ENCODE measurements at regions not wholly inside any gene's neighbourhood (a gene's known extent, or its start where the extent isn't known, plus 50 kb on each side); places are given as distances from the start of the nearest gene placed in this dataset.

GRCh38 chr22:48459859-48460823, 1367.5 kb downstream of the BRD1 start:
- in situ Hi-C loops (cut with HindIII; ENCODE audit: low pct_unique_long_range_greater_than_20kb, low sequenced_read_pairs) = no loop called here
- TF ChIP-seq CTCF (IDR thresholded peaks at IDR 0.05) (no peak), POLR2AphosphoS5 (IDR thresholded peaks at IDR 0.05; ENCODE audit: low read depth, low read length) (no peak), REST (IDR thresholded peaks at IDR 0.05; ENCODE audit: insufficient read depth in 1 of 2, low read depth in 2 of 2, low read length in 1 of 2) (no peak), TCF7L2 (IDR thresholded peaks at IDR 0.05; ENCODE audit: low read depth, low read length) (no peak), SIN3A (IDR thresholded peaks at IDR 0.05; ENCODE audit: borderline replicate concordance, insufficient read depth, low read depth, low read length) (no peak)
- ChIA-PET CTCF (no interaction called here), POLR2A (interaction anchor here (0.6 kb wide), 1 partner anchor 51 kb away, joined by 3 read pairs; no protein-coding TSS in a partner anchor)
- intact Hi-C loops (cut with micrococcal nuclease; ENCODE audit: unreplicated experiment) = no loop called here
- no TSS peak for BruUV-seq (replicated peaks)
- no peaks in the 10 kb centered on the region for H3K9me3 ChIP-seq (ENCODE audit: control insufficient read depth, insufficient read depth, low read depth, low read length)
- ATAC-seq = no peak
- H3K27ac ChIP-seq (ENCODE audit: low read length) = no peak overlapping the region
- no peak for DNase-seq (ENCODE audit: low read depth, low spot score)
- H3K4me3 ChIP-seq (ENCODE audit: low read depth in 2 of 2, low read length in 2 of 2) = no peak overlapping the region
- H3K27me3 ChIP-seq (ENCODE audit: control insufficient read depth, insufficient read depth, low read length) = no peaks in the 10 kb centered on the region
- H3K4me1 ChIP-seq (ENCODE audit: control insufficient read depth, insufficient read depth, low read length) = no peaks in the 10 kb centered on the region
- H3K36me3 ChIP-seq (ENCODE audit: control insufficient read depth, insufficient read depth, low read length) = no peaks in the 10 kb centered on the region

GRCh38 chr22:48459259-48459658, 1368.4 kb downstream of the BRD1 start:
- DNase-seq (ENCODE audit: low read depth, low spot score) (no peak), ATAC-seq (no peak)
- intact Hi-C loops (cut with micrococcal nuclease; ENCODE audit: unreplicated experiment) = no loop called here
- in situ Hi-C loops (cut with HindIII; ENCODE audit: low pct_unique_long_range_greater_than_20kb, low sequenced_read_pairs) = no loop called here
- POLR2A ChIA-PET = no interaction called here
- CTCF ChIA-PET = no interaction called here
- no peak for TF ChIP-seq SIN3A (IDR thresholded peaks at IDR 0.05; ENCODE audit: borderline replicate concordance, insufficient read depth, low read depth, low read length)
- no peak for TF ChIP-seq TCF7L2 (IDR thresholded peaks at IDR 0.05; ENCODE audit: low read depth, low read length)
- TF ChIP-seq POLR2AphosphoS5 (IDR thresholded peaks at IDR 0.05; ENCODE audit: low read depth, low read length) = no peak
- TF ChIP-seq CTCF (IDR thresholded peaks at IDR 0.05) = no peak
- no peak for TF ChIP-seq REST (IDR thresholded peaks at IDR 0.05; ENCODE audit: insufficient read depth in 1 of 2, low read depth in 2 of 2, low read length in 1 of 2)
- no TSS peak for BruUV-seq (replicated peaks)
- no peaks in the 10 kb centered on the region for H3K9me3 ChIP-seq (ENCODE audit: control insufficient read depth, insufficient read depth, low read depth, low read length)
- H3K4me1 ChIP-seq (ENCODE audit: control insufficient read depth, insufficient read depth, low read length) = no peaks in the 10 kb centered on the region
- no peak overlapping the region for H3K27ac ChIP-seq (ENCODE audit: low read length)
- H3K27me3 ChIP-seq (ENCODE audit: control insufficient read depth, insufficient read depth, low read length) = no peaks in the 10 kb centered on the region
- H3K4me3 ChIP-seq (ENCODE audit: low read depth in 2 of 2, low read length in 2 of 2) = no peak overlapping the region
- no peaks in the 10 kb centered on the region for H3K36me3 ChIP-seq (ENCODE audit: control insufficient read depth, insufficient read depth, low read length)

All from Panc1 (cell line).